HEK293T (cell line): ENCODE measurements at regions not wholly inside any gene's neighbourhood (a gene's known extent, or its start where the extent isn't known, plus 50 kb on each side); places are given as distances from the start of the nearest gene placed in this dataset.
"Not testable (repeated sequence)": the region's sequence is repeated elsewhere in the genome, so short reads cannot be mapped to it uniquely, and the experiment has no call there.

Experiments used
- CTCF ChIA-PET: fragments of 350-600 bp; formaldehyde crosslinking; extraction: SDS; loops from one replicate; lab custom pipeline; 2021; ENCODE audit warnings: antibody characterized with exemption, inconsistent platforms; lab: Yijun Ruan, JAX
- POLR2A ChIA-PET: fragments of 350-600 bp; formaldehyde crosslinking; extraction: SDS; loops from one replicate; lab custom pipeline; 2020; ENCODE audit warnings: antibody characterized with exemption, inconsistent platforms; lab: Yijun Ruan, JAX
- DNase-seq: peaks from one replicate; pipeline ENCODE4 v3.0.0; 2012; ENCODE audit warnings: mixed read lengths; ENCODE audit errors: extremely low spot score
- ARNT ChIP-seq: fragments of 450-650 bp; IDR thresholded peaks from 2 replicates; pipeline ENCODE4 v1.6.1; 2017; ENCODE audit warnings: mild to moderate bottlenecking
- BHLHE40 ChIP-seq: fragments of 450-650 bp; IDR thresholded peaks from 2 replicates; pipeline ENCODE4 v1.6.1; 2016; ENCODE audit warnings: mild to moderate bottlenecking, moderate library complexity, borderline replicate concordance
- CTBP1 ChIP-seq: fragments of 450-650 bp; IDR thresholded peaks from 2 replicates; pipeline ENCODE4 v1.6.1; 2016; ENCODE audit warnings: borderline replicate concordance
- ELF4 ChIP-seq: fragments of 450-650 bp; IDR thresholded peaks from 2 replicates; pipeline ENCODE4 v1.6.1; 2017; ENCODE audit warnings: antibody characterized with exemption
- FOXA1 ChIP-seq: fragments of 450-650 bp; IDR thresholded peaks from 2 replicates; pipeline ENCODE4 v1.6.1; 2016; ENCODE audit warnings: mild to moderate bottlenecking
- FOXK2 ChIP-seq: fragments of 450-650 bp; IDR thresholded peaks from 2 replicates; pipeline ENCODE4 v1.6.1; 2016; ENCODE audit warnings: mild to moderate bottlenecking
- FOXM1 ChIP-seq: fragments of 450-650 bp; IDR thresholded peaks from 2 replicates; pipeline ENCODE4 v1.6.1; 2017; ENCODE audit warnings: mild to moderate bottlenecking, borderline replicate concordance
- HDGF ChIP-seq: fragments of 450-650 bp; IDR thresholded peaks from 2 replicates; pipeline ENCODE4 v1.6.1; 2017; ENCODE audit warnings: antibody characterized with exemption, borderline replicate concordance
- L3MBTL2 ChIP-seq: fragments of 450-650 bp; conservative IDR thresholded peaks from 2 replicates; pipeline ENCODE4 v1.6.1; 2016; ENCODE audit warnings: mild to moderate bottlenecking
- LEF1 ChIP-seq: fragments of 450-650 bp; IDR thresholded peaks from 2 replicates; pipeline ENCODE4 v1.6.1; 2017; ENCODE audit warnings: mild to moderate bottlenecking, borderline replicate concordance
- NFRKB ChIP-seq: fragments of 450-650 bp; IDR thresholded peaks from 2 replicates; pipeline ENCODE4 v1.6.1; 2016; ENCODE audit warnings: mild to moderate bottlenecking, moderate library complexity
- SP1 ChIP-seq: fragments of 450-650 bp; IDR thresholded peaks from 2 replicates; pipeline ENCODE4 v1.6.1; 2017
- SUZ12 ChIP-seq: fragments of 450-650 bp; IDR thresholded peaks from 2 replicates; pipeline ENCODE4 v1.6.1; 2016; ENCODE audit warnings: mild to moderate bottlenecking
- TARDBP ChIP-seq: fragments of 450-650 bp; IDR thresholded peaks from 2 replicates; pipeline ENCODE4 v1.6.1; 2016
- ZNF384 ChIP-seq: fragments of 450-650 bp; IDR thresholded peaks from 2 replicates; pipeline ENCODE4 v1.6.1; 2016
- TF ChIP-seq, protein P1 (sequence below): fragments of 450-650 bp; IDR thresholded peaks from 2 replicates; pipeline ENCODE4 v1.6.1; 2016

DNA sequence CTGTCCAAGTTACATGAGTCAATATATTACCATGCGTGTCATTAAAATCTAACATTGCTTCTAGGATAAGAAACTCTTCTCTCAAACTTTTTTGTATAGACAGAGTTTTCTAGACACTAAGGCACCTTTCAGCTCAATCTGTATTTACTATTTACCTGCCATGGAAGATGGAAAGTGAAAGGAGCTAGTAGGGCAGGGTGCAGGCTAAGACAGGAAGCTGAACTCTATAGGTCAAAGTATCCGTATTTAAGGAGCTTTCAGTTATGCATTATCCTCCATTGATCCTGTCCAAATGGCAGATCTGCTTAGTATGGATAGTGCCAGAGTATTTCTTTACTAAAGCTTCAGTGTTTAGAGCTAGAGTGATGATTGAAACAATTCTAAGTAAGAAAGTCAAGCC, 612.8 kb downstream of the IPMK start:
- POLR2A ChIA-PET, result no interaction called here
- no peak for DNase-seq
- CTCF ChIA-PET, result interaction anchor here (0.6 kb wide), 2 partner anchors 36 to 65 kb away, joined by 3 read pairs; no protein-coding TSS in a partner anchor

GRCh38 chr10:57645108-57645507, 622.6 kb downstream of the IPMK start:
- CTCF ChIA-PET, result not testable (repeated sequence)

More for the DNA sequence above, 612.8 kb downstream of the IPMK start:
- no peak for TF ChIP-seq TARDBP
- no peak for TF ChIP-seq L3MBTL2
- TF ChIP-seq ZNF384, result no peak
- TF ChIP-seq NFRKB, result no peak
- TF ChIP-seq ARNT, result no peak

DNA sequence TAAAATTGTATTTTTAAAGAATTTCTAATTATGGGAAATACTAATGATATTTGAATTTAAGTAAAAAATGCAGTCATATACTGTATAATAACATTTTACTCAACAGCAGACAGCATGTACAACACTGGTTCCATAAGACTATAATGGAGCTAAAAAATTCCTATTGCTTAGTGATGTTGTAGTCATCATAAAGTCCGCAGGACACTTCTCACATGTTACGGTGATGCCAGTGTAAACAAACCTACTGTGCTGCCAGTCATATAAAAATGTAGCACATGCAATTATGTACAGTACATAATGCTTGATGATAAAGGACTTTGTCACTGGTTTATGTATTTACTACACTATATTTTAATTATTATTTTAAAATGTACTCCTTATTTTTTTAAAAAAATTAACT, 629.3 kb downstream of the IPMK start:
- TF ChIP-seq CTBP1, result no peak
- no peak for TF ChIP-seq FOXM1
- no peak for TF ChIP-seq FOXK2
- TF ChIP-seq HDGF, result no peak
- POLR2A ChIA-PET, result no interaction called here
- CTCF ChIA-PET, result no interaction called here
- DNase-seq, result no peak

More at GRCh38 chr10:57645108-57645507, 622.6 kb downstream of the IPMK start:
- POLR2A ChIA-PET, DNase-seq: not testable (repeated sequence)

GRCh38 chr10:57628592-57629284, 639.0 kb downstream of the IPMK start:
- TF ChIP-seq ELF4, result no peak
- TF ChIP-seq TARDBP, result no peak
- TF ChIP-seq ARNT, result no peak
- no peak for TF ChIP-seq FOXA1
- no peak for TF ChIP-seq CTBP1
- TF ChIP-seq FOXK2, result no peak
- no peak for TF ChIP-seq L3MBTL2
- ChIA-PET CTCF (no interaction called here), POLR2A (no interaction called here)
- no peak for DNase-seq

DNA sequence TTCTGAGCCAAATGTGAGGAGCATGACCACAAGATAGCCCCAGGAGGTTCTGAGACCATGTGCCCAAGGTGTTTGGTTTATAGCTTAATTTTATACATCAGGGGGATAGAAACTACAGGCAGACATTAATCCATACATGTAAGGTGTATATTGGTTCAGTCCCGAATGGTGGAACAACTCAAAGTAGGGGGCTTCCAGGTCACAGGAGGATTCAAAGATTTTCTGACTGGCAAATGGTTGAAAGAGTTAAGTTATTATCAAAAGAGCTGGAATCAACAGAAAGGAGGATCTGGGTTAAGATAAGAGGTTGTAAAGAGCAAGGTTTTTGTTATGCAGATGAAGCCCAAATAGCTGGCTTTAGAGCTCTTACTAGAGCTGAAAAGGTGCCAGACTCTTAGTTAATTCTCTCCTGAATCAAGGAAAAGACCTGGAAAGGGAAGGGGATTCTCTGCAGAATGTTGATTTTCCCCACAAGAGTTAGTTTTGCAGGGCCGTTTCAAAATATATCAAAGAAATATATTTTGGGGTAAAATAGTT, 640.0 kb downstream of the IPMK start:
- TF ChIP-seq TARDBP (no peak), ELF4 (no peak), SUZ12 (no peak), FOXK2 (no peak), FOXM1 (no peak), BHLHE40 (no peak), NFRKB (no peak), SP1 (no peak), L3MBTL2 (no peak), CTBP1 (no peak), FOXA1 (no peak), ZNF384 (no peak), LEF1 (no peak), HDGF (no peak), ARNT (no peak)
- TF ChIP-seq, protein P1, sequence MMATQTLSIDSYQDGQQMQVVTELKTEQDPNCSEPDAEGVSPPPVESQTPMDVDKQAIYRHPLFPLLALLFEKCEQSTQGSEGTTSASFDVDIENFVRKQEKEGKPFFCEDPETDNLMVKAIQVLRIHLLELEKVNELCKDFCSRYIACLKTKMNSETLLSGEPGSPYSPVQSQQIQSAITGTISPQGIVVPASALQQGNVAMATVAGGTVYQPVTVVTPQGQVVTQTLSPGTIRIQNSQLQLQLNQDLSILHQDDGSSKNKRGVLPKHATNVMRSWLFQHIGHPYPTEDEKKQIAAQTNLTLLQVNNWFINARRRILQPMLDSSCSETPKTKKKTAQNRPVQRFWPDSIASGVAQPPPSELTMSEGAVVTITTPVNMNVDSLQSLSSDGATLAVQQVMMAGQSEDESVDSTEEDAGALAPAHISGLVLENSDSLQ, result no peak
- DNase-seq, result no peak
- ChIA-PET POLR2A (no interaction called here), CTCF (interaction anchor here (0.6 kb wide), 1 partner anchor 1328 kb away, joined by 3 read pairs; no protein-coding TSS in a partner anchor)

DNA sequence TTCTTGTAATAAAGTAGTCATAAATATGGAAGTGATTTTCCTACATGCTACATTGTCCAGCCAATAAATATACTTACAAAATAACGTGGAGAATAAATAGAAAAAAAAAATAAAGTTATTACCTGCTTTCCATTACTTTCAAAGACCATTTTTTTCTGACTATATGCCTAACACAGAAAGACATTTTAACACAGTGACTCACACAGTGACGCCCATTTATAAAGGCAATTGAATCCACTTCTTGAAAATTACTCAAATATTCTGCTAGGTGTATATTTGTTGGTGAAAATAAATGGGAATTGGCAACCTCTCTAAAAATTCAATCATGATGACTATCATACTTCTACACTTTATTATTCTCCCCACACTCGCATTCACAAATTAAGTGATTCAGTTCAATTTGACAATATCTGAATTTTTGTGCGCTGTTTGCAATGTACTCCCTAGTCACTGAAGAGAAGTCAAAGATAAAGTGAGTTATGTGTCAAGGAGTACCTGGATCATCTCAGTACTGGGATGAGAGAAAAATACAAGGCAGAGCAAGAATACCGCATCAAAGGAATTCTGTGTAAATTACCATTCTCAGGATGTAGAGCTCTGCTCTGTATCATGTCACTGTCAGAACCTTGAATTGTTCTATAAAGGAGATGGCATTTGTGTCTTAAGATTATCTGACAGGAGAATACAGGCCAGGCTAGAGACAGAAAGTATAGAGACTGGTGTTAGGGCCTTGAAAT, 642.7 kb downstream of the IPMK start:
- CTCF ChIA-PET, result no interaction called here
- POLR2A ChIA-PET, result no interaction called here
- TF ChIP-seq NFRKB (no peak), HDGF (no peak), FOXA1 (no peak), SP1 (no peak), LEF1 (no peak), SUZ12 (no peak), CTBP1 (no peak)
- TF ChIP-seq, protein P1, result no peak

DNA sequence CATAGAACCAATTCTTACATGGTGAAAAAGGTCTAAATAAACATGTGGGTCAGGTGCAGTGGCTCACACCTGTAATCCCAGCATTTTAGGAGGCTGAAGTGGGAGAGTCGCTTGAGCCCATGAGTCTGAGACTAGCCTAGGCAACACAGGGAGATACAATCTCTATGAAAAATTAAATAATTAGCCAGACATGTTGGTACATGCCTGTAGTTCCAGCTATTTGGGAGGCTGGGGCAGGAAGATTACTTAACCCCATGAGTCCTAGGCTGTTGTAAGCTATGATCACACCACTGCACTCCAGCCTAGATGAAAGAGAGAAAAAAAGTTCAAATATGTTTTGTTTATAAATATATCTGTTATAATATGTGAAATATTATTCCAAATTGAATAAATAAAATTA, 643.6 kb downstream of the IPMK start:
- DNase-seq, result no peak
- POLR2A ChIA-PET, result no interaction called here
- no peak for TF ChIP-seq CTBP1
- no peak for TF ChIP-seq ZNF384
- no peak for TF ChIP-seq FOXM1
- TF ChIP-seq NFRKB, result no peak
- no peak for TF ChIP-seq SP1
- TF ChIP-seq TARDBP, result no peak
- CTCF ChIA-PET, result no interaction called here

More for the DNA sequence above, 642.7 kb downstream of the IPMK start:
- DNase-seq, result no peak
